Mesenteric fat pad (tissue), 1 donor: ENCODE measurements at regions not wholly inside any gene's neighbourhood (a gene's known extent, or its start where the extent isn't known, plus 50 kb on each side); places are given as distances from the start of the nearest gene placed in this dataset.

Experiments
- DNase-seq: peaks from one replicate; pipeline ENCODE4 v3.0.0-alpha.2; 2020; ENCODE audit warnings: low spot score
- donor health status: DM: yes; HTN: yes; CAD: no.

GRCh38 chr13:104411141-104411765 lies 1345.0 kb upstream of the SLC10A2 start:
- DNase-seq, result no peak

- no peak for DNase-seq
These were observed 1342.5 kb upstream of the SLC10A2 start for GRCh38 chr13:104408733-104409132.

- DNase-seq, result no peak
These were observed 1338.1 kb upstream of the SLC10A2 start for GRCh38 chr13:104404325-104404724.

- DNase-seq, result no peak
These were observed 1323.5 kb upstream of the SLC10A2 start for GRCh38 chr13:104389691-104390090.

- DNase-seq, result no peak
These were observed 1321.3 kb upstream of the SLC10A2 start for GRCh38 chr13:104387510-104387909.

GRCh38 chr13:104385404-104385803 lies 1319.2 kb upstream of the SLC10A2 start:
- DNase-seq, result no peak

- DNase-seq, result no peak
These were observed 1316.7 kb upstream of the SLC10A2 start for GRCh38 chr13:104382951-104383350.

- no peak for DNase-seq
These were observed 1310.4 kb upstream of the SLC10A2 start for GRCh38 chr13:104376588-104376987.

GRCh38 chr13:104375614-104376013 lies 1309.4 kb upstream of the SLC10A2 start:
- no peak for DNase-seq

- DNase-seq, result no peak
These were observed 1306.0 kb upstream of the SLC10A2 start for GRCh38 chr13:104372095-104372655.

- no peak for DNase-seq
These were observed 1299.2 kb upstream of the SLC10A2 start for GRCh38 chr13:104365430-104365829.

GRCh38 chr13:104357672-104358354 lies 1291.6 kb upstream of the SLC10A2 start:
- no peak for DNase-seq

- no peak for DNase-seq
These were observed 1291.0 kb upstream of the SLC10A2 start for GRCh38 chr13:104357174-104357573.

- DNase-seq, result no peak
These were observed 1288.9 kb upstream of the SLC10A2 start for GRCh38 chr13:104355041-104355670.

GRCh38 chr13:104327211-104327610 lies 1261.0 kb upstream of the SLC10A2 start:
- DNase-seq, result no peak

GRCh38 chr13:104326523-104326922 lies 1260.3 kb upstream of the SLC10A2 start:
- DNase-seq, result no peak

GRCh38 chr13:104321756-104322155 lies 1255.5 kb upstream of the SLC10A2 start:
- no peak for DNase-seq

GRCh38 chr13:104320446-104320845 lies 1254.2 kb upstream of the SLC10A2 start:
- no peak for DNase-seq

- no peak for DNase-seq
These were observed 1251.9 kb upstream of the SLC10A2 start for GRCh38 chr13:104318121-104318520.

GRCh38 chr13:104315606-104316005 lies 1249.4 kb upstream of the SLC10A2 start:
- DNase-seq, result no peak

GRCh38 chr13:104314926-104315535 lies 1248.8 kb upstream of the SLC10A2 start:
- no peak for DNase-seq

GRCh38 chr13:104314321-104314720 lies 1248.1 kb upstream of the SLC10A2 start:
- DNase-seq, result no peak
